ENCODE measurements at regions not wholly inside any gene's neighbourhood (a gene's known extent, or its start where the extent isn't known, plus 50 kb on each side); places are given as distances from the start of the nearest gene placed in this dataset.
"Not testable (repeated sequence)": the region's sequence is repeated elsewhere in the genome, so short reads cannot be mapped to it uniquely, and the experiment has no call there.

- Histone ChIP-seq H3K27me3 (ENCODE audit: insufficient read depth, low read length) (peaks cover 5% of the 10 kb centered on the region), H3K4me3 (ENCODE audit: low read length) (no peak overlapping the region), H3K9me3 (ENCODE audit: low read depth, low read length) (no peaks in the 10 kb centered on the region), H3K4me1 (ENCODE audit: insufficient read depth, low read length) (peaks cover 5% of the 10 kb centered on the region)
Measured at GRCh38 chr1:117757668-117758067, 151.8 kb downstream of the TENT5C start.

GRCh38 chr1:117758444-117759316, 152.8 kb downstream of the TENT5C start:
- H3K4me3 ChIP-seq (ENCODE audit: low read length): no peak overlapping the region
- H3K27me3 ChIP-seq (ENCODE audit: insufficient read depth, low read length): peaks cover 5% of the 10 kb centered on the region
- peaks cover 5% of the 10 kb centered on the region for H3K4me1 ChIP-seq (ENCODE audit: insufficient read depth, low read length)
- no peaks in the 10 kb centered on the region for H3K9me3 ChIP-seq (ENCODE audit: low read depth, low read length)

- Histone ChIP-seq H3K4me3 (ENCODE audit: low read length) (no peak overlapping the region), H3K27me3 (ENCODE audit: insufficient read depth, low read length) (peaks cover 4% of the 10 kb centered on the region), H3K4me1 (ENCODE audit: insufficient read depth, low read length) (no peaks in the 10 kb centered on the region), H3K9me3 (ENCODE audit: low read depth, low read length) (no peaks in the 10 kb centered on the region)
Measured at GRCh38 chr1:117759535-117759934, 153.7 kb downstream of the TENT5C start.

- Histone ChIP-seq H3K4me3 (ENCODE audit: low read length) (no peak overlapping the region), H3K9me3 (ENCODE audit: low read depth, low read length) (no peaks in the 10 kb centered on the region), H3K27me3 (ENCODE audit: insufficient read depth, low read length) (no peaks in the 10 kb centered on the region), H3K4me1 (ENCODE audit: insufficient read depth, low read length) (no peaks in the 10 kb centered on the region)
Measured at GRCh38 chr1:117760069-117760468, 154.2 kb downstream of the TENT5C start.

GRCh38 chr1:117760485-117760884, 154.6 kb downstream of the TENT5C start:
- Histone ChIP-seq H3K27me3 (ENCODE audit: insufficient read depth, low read length) (no peaks in the 10 kb centered on the region), H3K9me3 (ENCODE audit: low read depth, low read length) (no peaks in the 10 kb centered on the region), H3K4me1 (ENCODE audit: insufficient read depth, low read length) (no peaks in the 10 kb centered on the region), H3K4me3 (ENCODE audit: low read length) (no peak overlapping the region)

- not testable (repeated sequence) for H3K4me3 ChIP-seq (ENCODE audit: low read length); H3K4me1 ChIP-seq (ENCODE audit: insufficient read depth, low read length); H3K27me3 ChIP-seq (ENCODE audit: insufficient read depth, low read length)
- peaks cover 18% of the 10 kb centered on the region for H3K9me3 ChIP-seq (ENCODE audit: low read depth, low read length)
Measured at GRCh38 chr1:117767756-117768155, 161.7 kb downstream of the GDAP2 start.

- H3K27me3 ChIP-seq (ENCODE audit: insufficient read depth, low read length): no peaks in the 10 kb centered on the region
- peaks cover 18% of the 10 kb centered on the region for H3K9me3 ChIP-seq (ENCODE audit: low read depth, low read length)
- H3K4me3 ChIP-seq (ENCODE audit: low read length): no peak overlapping the region
Measured at GRCh38 chr1:117770981-117771531, 158.4 kb downstream of the GDAP2 start.

GRCh38 chr1:117779364-117779763, 150.1 kb downstream of the GDAP2 start:
- Histone ChIP-seq H3K4me3 (ENCODE audit: low read length) (no peak overlapping the region), H3K9me3 (ENCODE audit: low read depth, low read length) (no peaks in the 10 kb centered on the region), H3K27me3 (ENCODE audit: insufficient read depth, low read length) (no peaks in the 10 kb centered on the region), H3K4me1 (ENCODE audit: insufficient read depth, low read length) (no peaks in the 10 kb centered on the region)

More at GRCh38 chr1:117770981-117771531, 158.4 kb downstream of the GDAP2 start:
- H3K4me1 ChIP-seq (ENCODE audit: insufficient read depth, low read length): no peaks in the 10 kb centered on the region

- no peaks in the 10 kb centered on the region for H3K4me1 ChIP-seq (ENCODE audit: insufficient read depth, low read length)
- no peaks in the 10 kb centered on the region for H3K9me3 ChIP-seq (ENCODE audit: low read depth, low read length)
- H3K4me3 ChIP-seq (ENCODE audit: low read length): no peak overlapping the region
- H3K27me3 ChIP-seq (ENCODE audit: insufficient read depth, low read length): peaks cover 3% of the 10 kb centered on the region
Measured at GRCh38 chr1:117780687-117781475, 148.5 kb downstream of the GDAP2 start.

- Histone ChIP-seq H3K9me3 (ENCODE audit: low read depth, low read length) (no peaks in the 10 kb centered on the region), H3K4me3 (ENCODE audit: low read length) (no peak overlapping the region), H3K27me3 (ENCODE audit: insufficient read depth, low read length) (peaks cover 9% of the 10 kb centered on the region), H3K4me1 (ENCODE audit: insufficient read depth, low read length) (no peaks in the 10 kb centered on the region)
Measured at GRCh38 chr1:117782056-117782455, 147.4 kb downstream of the GDAP2 start.

GRCh38 chr1:117783606-117784396, 145.6 kb downstream of the GDAP2 start:
- H3K27me3 ChIP-seq (ENCODE audit: insufficient read depth, low read length): peaks cover 9% of the 10 kb centered on the region
- H3K4me3 ChIP-seq (ENCODE audit: low read length): no peak overlapping the region
- no peaks in the 10 kb centered on the region for H3K9me3 ChIP-seq (ENCODE audit: low read depth, low read length)
- no peaks in the 10 kb centered on the region for H3K4me1 ChIP-seq (ENCODE audit: insufficient read depth, low read length)

GRCh38 chr1:117788014-117788413, 141.4 kb downstream of the GDAP2 start:
- H3K27me3 ChIP-seq (ENCODE audit: insufficient read depth, low read length): peaks cover 9% of the 10 kb centered on the region
- H3K4me3 ChIP-seq (ENCODE audit: low read length): no peak overlapping the region
- H3K4me1 ChIP-seq (ENCODE audit: insufficient read depth, low read length): no peaks in the 10 kb centered on the region
- no peaks in the 10 kb centered on the region for H3K9me3 ChIP-seq (ENCODE audit: low read depth, low read length)

GRCh38 chr1:117793413-117793812, 136.0 kb downstream of the GDAP2 start:
- no peak overlapping the region for H3K4me3 ChIP-seq (ENCODE audit: low read length)
- no peaks in the 10 kb centered on the region for H3K4me1 ChIP-seq (ENCODE audit: insufficient read depth, low read length)
- H3K27me3 ChIP-seq (ENCODE audit: insufficient read depth, low read length): no peaks in the 10 kb centered on the region
- H3K9me3 ChIP-seq (ENCODE audit: low read depth, low read length): no peaks in the 10 kb centered on the region

- Histone ChIP-seq H3K4me1 (ENCODE audit: insufficient read depth, low read length) (no peaks in the 10 kb centered on the region), H3K27me3 (ENCODE audit: insufficient read depth, low read length) (no peaks in the 10 kb centered on the region), H3K9me3 (ENCODE audit: low read depth, low read length) (no peaks in the 10 kb centered on the region), H3K4me3 (ENCODE audit: low read length) (no peak overlapping the region)
Measured at GRCh38 chr1:117794073-117794472, 135.3 kb downstream of the GDAP2 start.

All from mononuclear cell (primary cell).